Body of pancreas (tissue), 4 donors: ENCODE measurements at regions not wholly inside any gene's neighbourhood (a gene's known extent, or its start where the extent isn't known, plus 50 kb on each side); places are given as distances from the start of the nearest gene placed in this dataset.

Source experiments
- CTCF ChIP-seq, 7 experiments: fragments of 450-650 bp in 4 of 7; fragments of 200-600 bp in 3 of 7; sonication (generic) in 3 of 7; IDR thresholded peaks; one replicate each; pipeline ENCODE4 v1.5.1; 2016 to 2019; ENCODE audit warnings: antibody characterized with exemption in 7 of 7
- POLR2A ChIP-seq, 3 donors: fragments of 450-650 bp; IDR thresholded peaks; one replicate each; pipeline ENCODE4 v1.6.1; 2016; ENCODE audit warnings: antibody characterized with exemption in 3 of 3, mild to moderate bottlenecking in 2 of 3

- TF ChIP-seq CTCF (IDR thresholded peaks at IDR 0.05) = no peak
- TF ChIP-seq POLR2A (IDR thresholded peaks at IDR 0.05) = no peak
Observed at GRCh38 chr6:51386347-51386836, 567.7 kb downstream of the TFAP2B start.
